Skeletal muscle satellite cell (primary cell): ENCODE measurements at regions not wholly inside any gene's neighbourhood (a gene's known extent, or its start where the extent isn't known, plus 50 kb on each side); places are given as distances from the start of the nearest gene placed in this dataset.
"Not testable (repeated sequence)": the region's sequence is repeated elsewhere in the genome, so short reads cannot be mapped to it uniquely, and the experiment has no call there.

Experiments used
- H3K27me3 ChIP-seq: 2 replicates; pipeline ENCODE4 v1.7.0; 2013; ENCODE audit warnings: low read length; ENCODE audit not compliant: control insufficient read depth, insufficient read depth
- H3K36me3 ChIP-seq: 2 replicates; pipeline ENCODE4 v1.7.0; 2013; ENCODE audit warnings: mild to moderate bottlenecking, control low read depth, low read length; ENCODE audit not compliant: insufficient read depth
- H3K4me1 ChIP-seq: 2 replicates; pipeline ENCODE4 v1.7.0; 2013; ENCODE audit warnings: low read length; ENCODE audit not compliant: control insufficient read depth, insufficient read depth
- H3K4me2 ChIP-seq: 2 replicates; pipeline ENCODE4 v1.7.0; 2013; ENCODE audit warnings: mild to moderate bottlenecking, low read length
- H3K4me3 ChIP-seq: 2 replicates; pipeline ENCODE4 v1.7.0; 2013; ENCODE audit warnings: low read length
- H3K9ac ChIP-seq: 2 replicates; pipeline ENCODE4 v1.7.0; 2013; ENCODE audit warnings: mild to moderate bottlenecking, low read depth, low read length, moderate library complexity
- H3K9me3 ChIP-seq: replicated peaks from 2 replicates; pipeline ENCODE4 v1.7.0; 2013; ENCODE audit warnings: mild to moderate bottlenecking, control low read depth, low read length

GRCh38 chr14:58762629-58763028 is 124.9 kb downstream of the DACT1 start:
- no peaks in the 10 kb centered on the region for H3K4me1 ChIP-seq
- no peak overlapping the region for H3K4me2 ChIP-seq
- no peaks in the 10 kb centered on the region for H3K9me3 ChIP-seq
- H3K9ac ChIP-seq, result no peak overlapping the region
- no peaks in the 10 kb centered on the region for H3K27me3 ChIP-seq
- H3K4me3 ChIP-seq, result no peak overlapping the region
- no peaks in the 10 kb centered on the region for H3K36me3 ChIP-seq

GRCh38 chr14:58763210-58763609 is 125.4 kb downstream of the DACT1 start:
- Histone ChIP-seq H3K27me3 (no peaks in the 10 kb centered on the region), H3K4me1 (no peaks in the 10 kb centered on the region), H3K4me2 (no peak overlapping the region), H3K9me3 (no peaks in the 10 kb centered on the region), H3K9ac (no peak overlapping the region), H3K4me3 (no peak overlapping the region), H3K36me3 (no peaks in the 10 kb centered on the region)

- no peak overlapping the region for H3K4me3 ChIP-seq
- no peaks in the 10 kb centered on the region for H3K9me3 ChIP-seq
- H3K9ac ChIP-seq, result no peak overlapping the region
- no peaks in the 10 kb centered on the region for H3K4me1 ChIP-seq
- H3K27me3 ChIP-seq, result no peaks in the 10 kb centered on the region
- no peak overlapping the region for H3K4me2 ChIP-seq
- no peaks in the 10 kb centered on the region for H3K36me3 ChIP-seq
Measured at GRCh38 chr14:58765418-58765831, 127.7 kb downstream of the DACT1 start.

- H3K4me2 ChIP-seq, result no peak overlapping the region
- no peaks in the 10 kb centered on the region for H3K4me1 ChIP-seq
- no peaks in the 10 kb centered on the region for H3K9me3 ChIP-seq
- no peak overlapping the region for H3K4me3 ChIP-seq
- no peak overlapping the region for H3K9ac ChIP-seq
- H3K27me3 ChIP-seq, result no peaks in the 10 kb centered on the region
- H3K36me3 ChIP-seq, result no peaks in the 10 kb centered on the region
Measured at GRCh38 chr14:58765843-58766242, 128.1 kb downstream of the DACT1 start.

GRCh38 chr14:58769011-58769643 is 131.4 kb downstream of the DACT1 start:
- Histone ChIP-seq H3K9me3 (no peaks in the 10 kb centered on the region), H3K4me2 (no peak overlapping the region), H3K4me1 (no peaks in the 10 kb centered on the region), H3K36me3 (no peaks in the 10 kb centered on the region), H3K4me3 (no peak overlapping the region), H3K27me3 (no peaks in the 10 kb centered on the region), H3K9ac (no peak overlapping the region)

- H3K27me3 ChIP-seq, result no peaks in the 10 kb centered on the region
- H3K4me1 ChIP-seq, result no peaks in the 10 kb centered on the region
- no peak overlapping the region for H3K4me3 ChIP-seq
- no peaks in the 10 kb centered on the region for H3K9me3 ChIP-seq
- no peak overlapping the region for H3K9ac ChIP-seq
- H3K36me3 ChIP-seq, result no peaks in the 10 kb centered on the region
- no peak overlapping the region for H3K4me2 ChIP-seq
Measured at GRCh38 chr14:58769771-58770170, 132.0 kb downstream of the DACT1 start.

GRCh38 chr14:58770491-58770982 is 132.8 kb downstream of the DACT1 start:
- H3K27me3 ChIP-seq, result no peaks in the 10 kb centered on the region
- H3K4me1 ChIP-seq, result no peaks in the 10 kb centered on the region
- no peak overlapping the region for H3K9ac ChIP-seq
- no peak overlapping the region for H3K4me2 ChIP-seq
- H3K36me3 ChIP-seq, result no peaks in the 10 kb centered on the region
- H3K4me3 ChIP-seq, result no peak overlapping the region
- no peaks in the 10 kb centered on the region for H3K9me3 ChIP-seq

- Histone ChIP-seq H3K27me3 (no peaks in the 10 kb centered on the region), H3K4me3 (no peak overlapping the region), H3K9ac (no peak overlapping the region), H3K4me2 (no peak overlapping the region), H3K36me3 (no peaks in the 10 kb centered on the region), H3K9me3 (no peaks in the 10 kb centered on the region), H3K4me1 (no peaks in the 10 kb centered on the region)
Measured at GRCh38 chr14:58771016-58771415, 133.3 kb downstream of the DACT1 start.

GRCh38 chr14:58772116-58772515 is 134.4 kb downstream of the DACT1 start:
- Histone ChIP-seq H3K9ac (no peak overlapping the region), H3K36me3 (no peaks in the 10 kb centered on the region), H3K9me3 (no peaks in the 10 kb centered on the region), H3K4me3 (no peak overlapping the region), H3K4me1 (no peaks in the 10 kb centered on the region), H3K4me2 (no peak overlapping the region), H3K27me3 (no peaks in the 10 kb centered on the region)

GRCh38 chr14:58772794-58773620 is 135.2 kb downstream of the DACT1 start:
- no peak overlapping the region for H3K9ac ChIP-seq
- H3K4me1 ChIP-seq, result no peaks in the 10 kb centered on the region
- H3K4me3 ChIP-seq, result no peak overlapping the region
- H3K9me3 ChIP-seq, result no peaks in the 10 kb centered on the region
- H3K27me3 ChIP-seq, result no peaks in the 10 kb centered on the region
- H3K4me2 ChIP-seq, result no peak overlapping the region
- H3K36me3 ChIP-seq, result no peaks in the 10 kb centered on the region

- Histone ChIP-seq H3K9me3 (no peaks in the 10 kb centered on the region), H3K4me2 (no peak overlapping the region), H3K36me3 (no peaks in the 10 kb centered on the region), H3K9ac (no peak overlapping the region), H3K4me3 (no peak overlapping the region), H3K4me1 (no peaks in the 10 kb centered on the region), H3K27me3 (no peaks in the 10 kb centered on the region)
Measured at GRCh38 chr14:58774531-58774930, 136.8 kb downstream of the DACT1 start.

- H3K9ac ChIP-seq, H3K27me3 ChIP-seq, H3K9me3 ChIP-seq, H3K4me3 ChIP-seq, H3K4me1 ChIP-seq, H3K4me2 ChIP-seq, H3K36me3 ChIP-seq: not testable (repeated sequence)
Measured at GRCh38 chr14:58775130-58775529, 137.4 kb downstream of the DACT1 start.
